ENCODE measurements at regions not wholly inside any gene's neighbourhood (a gene's known extent, or its start where the extent isn't known, plus 50 kb on each side); places are given as distances from the start of the nearest gene placed in this dataset.

- 0 out of 3 replicates have a peak, but pooled peaks cover 3% of the 10 kb centered on the region for H3K4me1 Mint-ChIP-seq
- ATAC-seq (no peak), DNase-seq (ENCODE audit: low spot score) (no peak)
- no peaks in the 10 kb centered on the region for H3F3A ChIP-seq (replicated peaks; ENCODE audit: low read depth)
- no peaks in the 10 kb centered on the region for H3K27me3 ChIP-seq (ENCODE audit: insufficient read depth)
- H3K27me3 Mint-ChIP-seq (ENCODE audit: insufficient read depth, low read depth, poor library complexity) = no peaks in the 10 kb centered on the region
- H3K4me3 Mint-ChIP-seq = no peak overlapping the region
- H3K4me1 ChIP-seq (ENCODE audit: insufficient read depth) = no peaks in the 10 kb centered on the region
- H3K4me2 ChIP-seq = no peak overlapping the region
- H3K4me3 ChIP-seq = no peak overlapping the region
- H3K36me3 ChIP-seq (ENCODE audit: insufficient read depth) = no peaks in the 10 kb centered on the region
- peaks cover 18% of the 10 kb centered on the region for H3K9me2 ChIP-seq (ENCODE audit: insufficient read depth)
- H4K20me1 ChIP-seq (replicated peaks; ENCODE audit: insufficient read depth) = no peaks in the 10 kb centered on the region
- H2AFZ ChIP-seq = no peak overlapping the region
- peaks cover 10% of the 10 kb centered on the region; the same call in 2 of the 3 replicates for H3K36me3 Mint-ChIP-seq (ENCODE audit: low read depth)
- TF ChIP-seq EZH2 (IDR thresholded peaks at IDR 0.05; ENCODE audit: low read depth, unreplicated experiment) = no peak
- no peak for TF ChIP-seq REST (IDR thresholded peaks at IDR 0.05; ENCODE audit: unreplicated experiment)
- TF ChIP-seq STAT1 (IDR thresholded peaks at IDR 0.05; ENCODE audit: unreplicated experiment) = no peak
- no peak for TF ChIP-seq ZNF114 (CRISPR knock-in tag; IDR thresholded peaks at IDR 0.05)
- TF ChIP-seq ZNF462 (CRISPR knock-in tag; IDR thresholded peaks at IDR 0.05) = no peak
- TF ChIP-seq ZNF331 (CRISPR knock-in tag; IDR thresholded peaks at IDR 0.05; ENCODE audit: low read depth) = no peak
- no peak for TF ChIP-seq JUNB (IDR thresholded peaks at IDR 0.05; ENCODE audit: unreplicated experiment)
- TF ChIP-seq EZH2phosphoT487 (IDR thresholded peaks at IDR 0.05; ENCODE audit: unreplicated experiment) = no peak
- no peak for TF ChIP-seq POLR2AphosphoS5 (IDR thresholded peaks at IDR 0.05; ENCODE audit: low read depth)
- TF ChIP-seq ETS1 (IDR thresholded peaks at IDR 0.05) = no peak
- TF ChIP-seq NANOG (IDR thresholded peaks at IDR 0.05; ENCODE audit: borderline replicate concordance) = no peak
- TF ChIP-seq CTCF (conservative IDR thresholded peaks at IDR 0.05; ENCODE audit: low read depth in 2 of 2) = no peak
- no peak for TF ChIP-seq CREB1 (CRISPR knock-in tag; IDR thresholded peaks at IDR 0.05; ENCODE audit: low read depth)
- peaks cover 11% of the 10 kb centered on the region for H3K9me3 Mint-ChIP-seq
- no peak overlapping the region for H3K27ac Mint-ChIP-seq
- no peak overlapping the region for H3K27ac ChIP-seq (ENCODE audit: low read depth)
- H3K79me2 ChIP-seq (replicated peaks; ENCODE audit: insufficient read depth) = no peaks in the 10 kb centered on the region
Observed at GRCh38 chr14:85358136-85358785, 171.7 kb upstream of the FLRT2 start.

All from GM23338 (cell line).